H9 (cell line): ENCODE measurements at regions not wholly inside any gene's neighbourhood (a gene's known extent, or its start where the extent isn't known, plus 50 kb on each side); places are given as distances from the start of the nearest gene placed in this dataset.

ENCODE experiments used
- DNase-seq: peaks from one replicate; pipeline ENCODE4 v3.0.0-alpha.2; 2017
- H2AFZ ChIP-seq: one replicate; pipeline ENCODE4 v1.6.1; 2013; ENCODE audit warnings: mild to moderate bottlenecking, low read length, control low read depth, moderate library complexity
- H2AK5ac ChIP-seq: 2 replicates; pipeline ENCODE4 v1.6.1; 2013; ENCODE audit warnings: low read length, control low read depth, mixed read lengths; ENCODE audit not compliant: insufficient read length
- H2BK120ac ChIP-seq: one replicate; pipeline ENCODE4 v1.6.1; 2013; ENCODE audit warnings: low read depth, mild to moderate bottlenecking, low read length, control low read depth, inconsistent platforms; ENCODE audit not compliant: poor library complexity, severe bottlenecking
- H2BK12ac ChIP-seq: 2 replicates; pipeline ENCODE4 v1.6.1; 2013; ENCODE audit warnings: low read length, control low read depth, mixed read lengths, low read depth; ENCODE audit not compliant: insufficient read length
- H2BK15ac ChIP-seq: 2 replicates; pipeline ENCODE4 v1.6.1; 2013; ENCODE audit warnings: low read depth, low read length, control low read depth
- H2BK20ac ChIP-seq: one replicate; pipeline ENCODE4 v1.6.1; 2013; ENCODE audit warnings: low read depth, mild to moderate bottlenecking, low read length, control low read depth, inconsistent platforms; ENCODE audit not compliant: poor library complexity, severe bottlenecking
- H2BK5ac ChIP-seq: 2 replicates; pipeline ENCODE4 v1.6.1; 2013; ENCODE audit warnings: low read length, control low read depth, mixed read lengths; ENCODE audit not compliant: insufficient read length
- H3K14ac ChIP-seq: 2 replicates; pipeline ENCODE4 v1.6.1; 2013; ENCODE audit warnings: low read length, control low read depth; ENCODE audit not compliant: insufficient read depth
- H3K18ac ChIP-seq: 2 replicates; pipeline ENCODE4 v1.6.1; 2013; ENCODE audit warnings: low read depth, mild to moderate bottlenecking, mixed read lengths, low read length, control low read depth; ENCODE audit not compliant: insufficient read length
- H3K23ac ChIP-seq: 2 replicates; pipeline ENCODE4 v1.6.1; 2013; ENCODE audit warnings: low read length, control low read depth, mixed read lengths, low read depth; ENCODE audit not compliant: insufficient read length
- H3K23me2 ChIP-seq: 2 replicates; pipeline ENCODE4 v1.6.1; 2013; ENCODE audit warnings: low read depth, mild to moderate bottlenecking, mixed read lengths, low read length, control low read depth; ENCODE audit not compliant: insufficient read length, poor library complexity, severe bottlenecking
- H3K27ac ChIP-seq: 2 replicates; pipeline ENCODE4 v1.5.1; 2013; ENCODE audit warnings: low read length, control low read depth, mixed read lengths, low read depth; ENCODE audit not compliant: insufficient read length
- H3K27me3 ChIP-seq: 2 replicates; pipeline ENCODE4 v1.6.1; 2013; ENCODE audit warnings: low read length, control low read depth, inconsistent platforms; ENCODE audit not compliant: insufficient read depth
- H3K4ac ChIP-seq: 2 replicates; pipeline ENCODE4 v1.6.1; 2013; ENCODE audit warnings: low read depth, mild to moderate bottlenecking, control low read depth, inconsistent platforms, low read length, moderate library complexity
- H3K4me1 ChIP-seq: 2 replicates; pipeline ENCODE4 v1.6.1; 2013; ENCODE audit warnings: low read length, control low read depth, inconsistent platforms; ENCODE audit not compliant: insufficient read depth
- H3K4me2 ChIP-seq: 2 replicates; pipeline ENCODE4 v1.6.1; 2013; ENCODE audit warnings: low read length, control low read depth, mixed read lengths; ENCODE audit not compliant: insufficient read length, insufficient read depth
- H3K56ac ChIP-seq: 2 replicates; pipeline ENCODE4 v1.6.1; 2013; ENCODE audit warnings: low read depth, mild to moderate bottlenecking, mixed read lengths, low read length, control low read depth; ENCODE audit not compliant: insufficient read length
- H3K79me1 ChIP-seq: 2 replicates; pipeline ENCODE4 v1.6.1; 2013; ENCODE audit warnings: low read depth, mild to moderate bottlenecking, moderate library complexity, low read length, control low read depth, inconsistent platforms; ENCODE audit not compliant: insufficient read depth, poor library complexity, severe bottlenecking
- H3K79me2 ChIP-seq: 2 replicates; pipeline ENCODE4 v1.6.1; 2013; ENCODE audit warnings: low read length, control low read depth, inconsistent platforms; ENCODE audit not compliant: insufficient read depth
- H3K9ac ChIP-seq: 2 replicates; pipeline ENCODE4 v1.6.1; 2013; ENCODE audit warnings: low read length, control low read depth, mixed read lengths; ENCODE audit not compliant: insufficient read length; ENCODE audit errors: extremely low read depth
- H3K9me3 ChIP-seq: one replicate; pipeline ENCODE4 v1.6.1; 2013; ENCODE audit warnings: low read depth, low read length, inconsistent platforms; ENCODE audit not compliant: control insufficient read depth
- H3T11ph ChIP-seq: one replicate; pipeline ENCODE4 v1.6.1; 2013; ENCODE audit warnings: mild to moderate bottlenecking, low read length, control low read depth, inconsistent platforms
- H4K20me1 ChIP-seq: one replicate; pipeline ENCODE4 v1.6.1; 2013; ENCODE audit not compliant: control insufficient read depth, insufficient read length, insufficient read depth
- H4K5ac ChIP-seq: 2 replicates; pipeline ENCODE4 v1.6.1; 2013; ENCODE audit warnings: low read depth, mild to moderate bottlenecking, mixed read lengths, low read length, control low read depth; ENCODE audit not compliant: insufficient read length
- H4K8ac ChIP-seq: replicated peaks from 2 replicates; pipeline ENCODE4 v1.6.1; 2013; ENCODE audit warnings: low read length, control low read depth, mixed read lengths, low read depth; ENCODE audit not compliant: insufficient read length
- H4K91ac ChIP-seq: 2 replicates; pipeline ENCODE4 v1.6.1; 2013; ENCODE audit warnings: low read depth, mild to moderate bottlenecking, moderate library complexity, mixed read lengths, low read length, control low read depth; ENCODE audit not compliant: insufficient read length
- H3K27ac Mint-ChIP-seq, 3 experiments: 2 replicates in 2 of 3; 3 replicates in 1 of 3; pipeline ENCODE4 v1.8.0; 2020 to 2021; ENCODE audit warnings: mixed read lengths in 3 of 3, mild to moderate bottlenecking in 1 of 3, moderate library complexity in 1 of 3
- H3K27me3 Mint-ChIP-seq: 2 replicates; pipeline ENCODE4 v1.8.0; 2021; ENCODE audit warnings: low read depth, mild to moderate bottlenecking, moderate library complexity, mixed read lengths
- H3K36me3 Mint-ChIP-seq, 3 experiments: 2 replicates in 2 of 3; 3 replicates in 1 of 3; pipeline ENCODE4 v1.8.0; 2020 to 2021; ENCODE audit warnings: low read depth in 3 of 3, mixed read lengths in 3 of 3; ENCODE audit not compliant: insufficient read depth in 1 of 3
- H3K4me1 Mint-ChIP-seq, 2 experiments: 2 replicates each; pipeline ENCODE4 v1.8.0; 2020; ENCODE audit warnings: mixed read lengths in 2 of 2
- H3K4me3 Mint-ChIP-seq, 2 experiments: 2 replicates in 1 of 2; 3 replicates in 1 of 2; pipeline ENCODE4 v1.8.0; 2020 to 2021; ENCODE audit warnings: mild to moderate bottlenecking in 2 of 2, mixed read lengths in 2 of 2, moderate library complexity in 1 of 2
- H3K9me3 Mint-ChIP-seq, 2 experiments: 2 replicates in 1 of 2; 3 replicates in 1 of 2; pipeline ENCODE4 v1.8.0; 2020; ENCODE audit warnings: mild to moderate bottlenecking in 2 of 2, mixed read lengths in 2 of 2, moderate library complexity in 1 of 2
- CTCF ChIP-seq: fragments of 200-600 bp; sonication (generic); conservative IDR thresholded peaks from 3 replicates; pipeline ENCODE4 v1.8.0; 2021; ENCODE audit warnings: antibody characterized with exemption, mild to moderate bottlenecking
- WGBS: extraction: QIAGEN DNeasy Blood & Tissue Kit; methylation state at CpG from one replicate; pipeline ENCODE4 v1.1.7; 2013; ENCODE audit warnings: missing lambda C conversion rate, low lambda C conversion rate, mixed read lengths; ENCODE audit not compliant: insufficient read length; ENCODE audit errors: extremely low coverage; 5-methylcytosine and 5-hydroxymethylcytosine counted together

GRCh38 chr16:72380283-72380682, 208.3 kb upstream of the PMFBP1 start:
- Histone ChIP-seq H3K23me2 (no peaks in the 10 kb centered on the region), H2BK5ac (no peak overlapping the region), H2BK120ac (no peak overlapping the region), H3K9me3 (no peaks in the 10 kb centered on the region), H2AFZ (no peak overlapping the region), H2AK5ac (no peak overlapping the region), H4K5ac (no peak overlapping the region), H3K14ac (no peak overlapping the region), H4K20me1 (no peaks in the 10 kb centered on the region), H4K91ac (no peak overlapping the region), H3K27ac (no peak overlapping the region), H3K79me2 (no peaks in the 10 kb centered on the region), H3T11ph (no peak overlapping the region), H3K79me1 (no peaks in the 10 kb centered on the region), H3K4me2 (no peak overlapping the region), H3K9ac (no peak overlapping the region), H3K4me1 (no peaks in the 10 kb centered on the region), H3K4ac (no peak overlapping the region), H4K8ac (no peak overlapping the region), H2BK20ac (no peak overlapping the region), H2BK12ac (no peak overlapping the region), H3K23ac (no peak overlapping the region), H3K18ac (no peak overlapping the region), H3K27me3 (no peaks in the 10 kb centered on the region), H3K56ac (no peak overlapping the region), H2BK15ac (no peak overlapping the region)
- H3K4me1 Mint-ChIP-seq = peaks cover 4 to 9% of the 10 kb centered on the region in 2 experiments
- no peaks in the 10 kb centered on the region for H3K27me3 Mint-ChIP-seq
- H3K36me3 Mint-ChIP-seq = peaks cover 0 to under 1% (median 0%) of the 10 kb centered on the region in 3 experiments; a peak in 1 of 7 replicates
- no CpG with 5 or more reads among the region's 1 CpG for WGBS
- peak overlapping the region in 1 of 3 experiments; percentile 59; a peak in 1 of 7 replicates for H3K27ac Mint-ChIP-seq
- H3K4me3 Mint-ChIP-seq = no peak overlapping the region
- TF ChIP-seq CTCF = no peak
- DNase-seq = no peak
- H3K9me3 Mint-ChIP-seq = peaks cover 0 to under 1% of the 10 kb centered on the region in 2 experiments; a peak in 2 of 5 replicates
